ENCODE measurements at regions not wholly inside any gene's neighbourhood (a gene's known extent, or its start where the extent isn't known, plus 50 kb on each side); places are given as distances from the start of the nearest gene placed in this dataset.

DNA sequence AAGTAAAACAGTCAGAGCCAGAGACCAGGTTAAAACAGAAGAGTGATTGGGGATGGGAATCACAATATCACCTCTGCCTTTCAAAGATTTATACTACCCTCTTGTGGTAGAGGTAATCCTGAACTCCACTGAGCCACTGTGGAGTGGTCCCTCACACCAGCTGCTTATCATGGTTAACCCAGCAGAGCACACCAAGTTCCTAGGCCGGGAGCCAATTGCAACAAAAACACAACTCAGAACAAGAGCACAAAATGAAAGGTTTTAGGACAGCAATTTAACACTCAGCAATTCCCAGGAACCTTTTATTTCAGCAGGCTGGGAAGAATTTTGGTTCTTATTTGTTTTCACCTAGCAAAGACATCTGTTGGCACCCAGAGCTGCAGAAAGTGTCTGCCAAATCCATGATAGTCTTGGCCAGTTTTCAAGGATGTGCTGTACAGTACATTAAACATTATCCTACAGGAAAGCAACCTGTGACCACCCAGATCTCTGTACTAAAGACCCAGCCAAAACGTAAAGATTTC is 220.5 kb upstream of the ATXN7L3B start:
- no peak for TF ChIP-seq POLR2AphosphoS5 (IDR thresholded peaks at IDR 0.05; ENCODE audit: low read depth)
- TF ChIP-seq CTCF (conservative IDR thresholded peaks at IDR 0.05; ENCODE audit: low read depth in 2 of 2) = peak; percentile 70 to 81
- TF ChIP-seq, protein P1, sequence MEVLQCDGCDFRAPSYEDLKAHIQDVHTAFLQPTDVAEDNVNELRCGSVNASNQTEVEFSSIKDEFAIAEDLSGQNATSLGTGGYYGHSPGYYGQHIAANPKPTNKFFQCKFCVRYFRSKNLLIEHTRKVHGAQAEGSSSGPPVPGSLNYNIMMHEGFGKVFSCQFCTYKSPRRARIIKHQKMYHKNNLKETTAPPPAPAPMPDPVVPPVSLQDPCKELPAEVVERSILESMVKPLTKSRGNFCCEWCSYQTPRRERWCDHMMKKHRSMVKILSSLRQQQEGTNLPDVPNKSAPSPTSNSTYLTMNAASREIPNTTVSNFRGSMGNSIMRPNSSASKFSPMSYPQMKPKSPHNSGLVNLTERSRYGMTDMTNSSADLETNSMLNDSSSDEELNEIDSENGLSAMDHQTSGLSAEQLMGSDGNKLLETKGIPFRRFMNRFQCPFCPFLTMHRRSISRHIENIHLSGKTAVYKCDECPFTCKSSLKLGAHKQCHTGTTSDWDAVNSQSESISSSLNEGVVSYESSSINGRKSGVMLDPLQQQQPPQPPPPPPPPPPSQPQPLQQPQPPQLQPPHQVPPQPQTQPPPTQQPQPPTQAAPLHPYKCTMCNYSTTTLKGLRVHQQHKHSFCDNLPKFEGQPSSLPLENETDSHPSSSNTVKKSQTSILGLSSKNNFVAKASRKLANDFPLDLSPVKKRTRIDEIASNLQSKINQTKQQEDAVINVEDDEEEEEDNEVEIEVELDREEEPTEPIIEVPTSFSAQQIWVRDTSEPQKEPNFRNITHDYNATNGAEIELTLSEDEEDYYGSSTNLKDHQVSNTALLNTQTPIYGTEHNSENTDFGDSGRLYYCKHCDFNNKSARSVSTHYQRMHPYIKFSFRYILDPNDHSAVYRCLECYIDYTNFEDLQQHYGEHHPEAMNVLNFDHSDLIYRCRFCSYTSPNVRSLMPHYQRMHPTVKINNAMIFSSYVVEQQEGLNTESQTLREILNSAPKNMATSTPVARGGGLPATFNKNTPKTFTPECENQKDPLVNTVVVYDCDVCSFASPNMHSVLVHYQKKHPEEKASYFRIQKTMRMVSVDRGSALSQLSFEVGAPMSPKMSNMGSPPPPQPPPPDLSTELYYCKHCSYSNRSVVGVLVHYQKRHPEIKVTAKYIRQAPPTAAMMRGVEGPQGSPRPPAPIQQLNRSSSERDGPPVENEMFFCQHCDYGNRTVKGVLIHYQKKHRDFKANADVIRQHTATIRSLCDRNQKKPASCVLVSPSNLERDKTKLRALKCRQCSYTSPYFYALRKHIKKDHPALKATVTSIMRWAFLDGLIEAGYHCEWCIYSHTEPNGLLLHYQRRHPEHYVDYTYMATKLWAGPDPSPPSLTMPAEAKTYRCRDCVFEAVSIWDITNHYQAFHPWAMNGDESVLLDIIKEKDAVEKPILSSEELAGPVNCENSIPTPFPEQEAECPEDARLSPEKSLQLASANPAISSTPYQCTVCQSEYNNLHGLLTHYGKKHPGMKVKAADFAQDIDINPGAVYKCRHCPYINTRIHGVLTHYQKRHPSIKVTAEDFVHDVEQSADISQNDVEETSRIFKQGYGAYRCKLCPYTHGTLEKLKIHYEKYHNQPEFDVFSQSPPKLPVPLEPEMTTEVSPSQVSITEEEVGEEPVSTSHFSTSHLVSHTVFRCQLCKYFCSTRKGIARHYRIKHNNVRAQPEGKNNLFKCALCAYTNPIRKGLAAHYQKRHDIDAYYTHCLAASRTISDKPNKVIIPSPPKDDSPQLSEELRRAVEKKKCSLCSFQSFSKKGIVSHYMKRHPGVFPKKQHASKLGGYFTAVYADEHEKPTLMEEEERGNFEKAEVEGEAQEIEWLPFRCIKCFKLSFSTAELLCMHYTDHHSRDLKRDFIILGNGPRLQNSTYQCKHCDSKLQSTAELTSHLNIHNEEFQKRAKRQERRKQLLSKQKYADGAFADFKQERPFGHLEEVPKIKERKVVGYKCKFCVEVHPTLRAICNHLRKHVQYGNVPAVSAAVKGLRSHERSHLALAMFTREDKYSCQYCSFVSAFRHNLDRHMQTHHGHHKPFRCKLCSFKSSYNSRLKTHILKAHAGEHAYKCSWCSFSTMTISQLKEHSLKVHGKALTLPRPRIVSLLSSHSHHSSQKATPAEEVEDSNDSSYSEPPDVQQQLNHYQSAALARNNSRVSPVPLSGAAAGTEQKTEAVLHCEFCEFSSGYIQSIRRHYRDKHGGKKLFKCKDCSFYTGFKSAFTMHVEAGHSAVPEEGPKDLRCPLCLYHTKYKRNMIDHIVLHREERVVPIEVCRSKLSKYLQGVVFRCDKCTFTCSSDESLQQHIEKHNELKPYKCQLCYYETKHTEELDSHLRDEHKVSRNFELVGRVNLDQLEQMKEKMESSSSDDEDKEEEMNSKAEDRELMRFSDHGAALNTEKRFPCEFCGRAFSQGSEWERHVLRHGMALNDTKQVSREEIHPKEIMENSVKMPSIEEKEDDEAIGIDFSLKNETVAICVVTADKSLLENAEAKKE (CRISPR knock-in tag; IDR thresholded peaks at IDR 0.05) = no peak
- TF ChIP-seq EZH2phosphoT487 (IDR thresholded peaks at IDR 0.05; ENCODE audit: unreplicated experiment) = no peak

Data from GM23338 (cell line).